KMS-11 (cell line): ENCODE measurements at regions not wholly inside any gene's neighbourhood (a gene's known extent, or its start where the extent isn't known, plus 50 kb on each side); places are given as distances from the start of the nearest gene placed in this dataset.

Source experiments
- H2AFZ ChIP-seq: fragments of 200-600 bp; sonication (generic); 2 replicates; pipeline ENCODE4 v1.6.1; 2016; ENCODE audit warnings: antibody characterized with exemption, mixed run types, low read depth
- H3K27ac ChIP-seq: fragments of 200-600 bp; sonication (generic); 2 replicates; pipeline ENCODE4 v1.6.1; 2016; ENCODE audit warnings: mild to moderate bottlenecking, mixed run types
- H3K27me3 ChIP-seq: fragments of 200-600 bp; sonication (generic); 2 replicates; pipeline ENCODE4 v1.6.1; 2017; ENCODE audit warnings: mild to moderate bottlenecking, low read depth, mixed run types, moderate library complexity; ENCODE audit not compliant: insufficient read depth
- H3K36me3 ChIP-seq: fragments of 200-600 bp; sonication (generic); 2 replicates; pipeline ENCODE4 v1.6.1; 2017; ENCODE audit warnings: mild to moderate bottlenecking, mixed run types; ENCODE audit not compliant: insufficient read depth
- H3K4me1 ChIP-seq: fragments of 200-600 bp; sonication (generic); 2 replicates; pipeline ENCODE4 v1.6.1; 2016; ENCODE audit warnings: mild to moderate bottlenecking, low read depth, mixed run types; ENCODE audit not compliant: poor library complexity, severe bottlenecking
- H3K4me2 ChIP-seq: fragments of 200-600 bp; sonication (generic); 2 replicates; pipeline ENCODE4 v1.7.0; 2016; ENCODE audit warnings: mild to moderate bottlenecking, mixed run types
- H3K4me3 ChIP-seq: fragments of 200-600 bp; sonication (generic); IDR thresholded peaks from 2 replicates; pipeline ENCODE4 v1.6.1; 2017; ENCODE audit warnings: low read depth, low read length, mixed read lengths; ENCODE audit not compliant: insufficient read depth
- H3K79me2 ChIP-seq: fragments of 200-600 bp; sonication (generic); 2 replicates; pipeline ENCODE4 v1.6.1; 2016; ENCODE audit warnings: low read depth, mixed run types; ENCODE audit not compliant: insufficient read depth
- H3K9ac ChIP-seq: fragments of 200-600 bp; sonication (generic); 2 replicates; pipeline ENCODE4 v1.6.1; 2016; ENCODE audit warnings: mild to moderate bottlenecking, mixed run types
- H4K20me1 ChIP-seq: fragments of 200-600 bp; sonication (generic); 2 replicates; pipeline ENCODE4 v1.6.1; 2016; ENCODE audit warnings: mild to moderate bottlenecking, mixed run types; ENCODE audit not compliant: insufficient read depth
- CTCF ChIP-seq: fragments of 200-600 bp; sonication (generic); conservative IDR thresholded peaks from 2 replicates; pipeline ENCODE4 v1.6.1; 2017; ENCODE audit warnings: low read depth, mild to moderate bottlenecking, antibody characterized with exemption, low read length, moderate library complexity, mixed read lengths

GRCh38 chr13:26838821-26839220 is 78.2 kb upstream of the GPR12 start:
- Histone ChIP-seq H3K4me2 (no peak overlapping the region), H3K4me1 (no peaks in the 10 kb centered on the region), H4K20me1 (no peaks in the 10 kb centered on the region), H3K27ac (no peak overlapping the region), H3K9ac (no peak overlapping the region), H2AFZ (no peak overlapping the region), H3K4me3 (no peak overlapping the region), H3K27me3 (no peaks in the 10 kb centered on the region), H3K36me3 (no peaks in the 10 kb centered on the region), H3K79me2 (no peaks in the 10 kb centered on the region)
- TF ChIP-seq CTCF = no peak

- Histone ChIP-seq H3K27ac (no peak overlapping the region), H3K4me3 (no peak overlapping the region), H3K27me3 (no peaks in the 10 kb centered on the region), H3K4me1 (no peaks in the 10 kb centered on the region), H2AFZ (no peak overlapping the region), H3K4me2 (no peak overlapping the region), H3K79me2 (no peaks in the 10 kb centered on the region), H3K36me3 (no peaks in the 10 kb centered on the region), H4K20me1 (no peaks in the 10 kb centered on the region), H3K9ac (no peak overlapping the region)
- no peak for TF ChIP-seq CTCF
Measured at GRCh38 chr13:26837997-26838396, 77.4 kb upstream of the GPR12 start.

GRCh38 chr13:26837102-26837501 is 76.5 kb upstream of the GPR12 start:
- H3K4me3 ChIP-seq = no peak overlapping the region
- no peak for TF ChIP-seq CTCF

GRCh38 chr13:26836626-26837025 is 76.0 kb upstream of the GPR12 start:
- Histone ChIP-seq H3K27me3 (no peaks in the 10 kb centered on the region), H3K4me1 (no peaks in the 10 kb centered on the region), H3K4me3 (no peak overlapping the region), H3K79me2 (no peaks in the 10 kb centered on the region), H4K20me1 (no peaks in the 10 kb centered on the region), H2AFZ (no peak overlapping the region), H3K27ac (no peak overlapping the region), H3K9ac (no peak overlapping the region), H3K36me3 (no peaks in the 10 kb centered on the region), H3K4me2 (no peak overlapping the region)
- TF ChIP-seq CTCF = no peak

More at GRCh38 chr13:26837102-26837501, 76.5 kb upstream of the GPR12 start:
- Histone ChIP-seq H4K20me1 (no peaks in the 10 kb centered on the region), H3K36me3 (no peaks in the 10 kb centered on the region), H3K9ac (no peak overlapping the region), H3K4me2 (no peak overlapping the region), H3K27me3 (no peaks in the 10 kb centered on the region), H2AFZ (no peak overlapping the region), H3K27ac (no peak overlapping the region), H3K4me1 (no peaks in the 10 kb centered on the region), H3K79me2 (no peaks in the 10 kb centered on the region)
